ENCODE measurements at regions not wholly inside any gene's neighbourhood (a gene's known extent, or its start where the extent isn't known, plus 50 kb on each side); places are given as distances from the start of the nearest gene placed in this dataset.

DNA sequence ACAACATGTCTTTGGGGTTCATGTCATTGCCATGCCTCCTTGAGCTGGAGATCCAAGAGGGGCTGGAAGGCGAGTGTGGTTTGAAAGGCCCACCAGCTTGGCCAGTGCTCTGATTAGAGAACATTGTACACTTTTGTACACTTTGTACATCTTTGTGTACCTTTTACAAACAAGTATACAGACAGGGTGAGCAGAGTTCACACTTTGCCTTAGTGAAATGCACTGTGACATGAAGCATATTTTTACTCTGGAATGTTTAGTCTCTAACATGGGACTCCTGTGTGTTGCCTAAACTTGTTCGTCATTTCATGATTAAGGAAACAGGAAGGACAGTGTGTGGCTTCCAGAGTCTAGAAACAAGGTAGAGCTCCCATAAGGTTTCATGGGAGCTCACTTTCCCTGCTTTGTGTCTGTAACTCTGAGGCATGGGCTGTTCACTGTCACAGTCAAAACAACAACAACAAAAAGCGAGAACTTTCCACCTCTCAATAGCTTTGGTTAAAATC, 225.8 kb upstream of the SOX4 start:
- H3K4me3 ChIP-seq (ENCODE audit: low read length in 2 of 2): no peak overlapping the region
- no peaks in the 10 kb centered on the region for H3K36me3 ChIP-seq (ENCODE audit: control insufficient read depth in 2 of 2, insufficient read depth in 2 of 2, low read length in 2 of 2)
- H3K27me3 ChIP-seq (ENCODE audit: control insufficient read depth in 2 of 2, insufficient read depth in 2 of 2, low read length in 2 of 2): no peaks in the 10 kb centered on the region
- no peaks in the 10 kb centered on the region for H3K4me1 ChIP-seq (ENCODE audit: control insufficient read depth in 2 of 2, insufficient read depth in 2 of 2, low read length in 2 of 2)
- no peak overlapping the region for H3K27ac ChIP-seq (ENCODE audit: low read depth in 2 of 2, low read length in 2 of 2)
- no peak overlapping the region for H3K9ac ChIP-seq (ENCODE audit: low read depth in 1 of 2, low read length in 2 of 2)
- no peaks in the 10 kb centered on the region for H3K9me3 ChIP-seq (ENCODE audit: control insufficient read depth in 2 of 2, low read length in 2 of 2)

DNA sequence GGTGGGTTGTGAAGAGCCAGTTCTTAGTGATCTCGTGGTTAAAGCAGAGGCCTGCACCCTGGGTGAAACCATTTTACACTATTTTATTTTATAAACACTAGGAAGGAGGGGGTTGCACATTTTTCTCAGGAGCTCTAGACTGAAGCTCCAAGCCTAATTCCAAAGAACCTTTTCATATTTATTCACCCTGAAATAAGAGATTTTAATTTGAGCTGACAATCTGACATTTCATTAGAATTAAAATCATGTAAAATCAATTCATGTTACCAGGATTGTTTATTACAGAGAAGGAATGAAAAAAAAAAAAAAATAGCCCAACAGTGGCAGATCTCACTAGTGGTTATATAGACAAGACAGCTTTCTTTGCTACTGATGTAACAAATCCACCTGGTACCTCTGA, 222.5 kb upstream of the SOX4 start:
- Histone ChIP-seq H3K27ac (ENCODE audit: low read depth in 2 of 2, low read length in 2 of 2) (no peak overlapping the region), H3K9ac (ENCODE audit: low read depth in 1 of 2, low read length in 2 of 2) (no peak overlapping the region), H3K36me3 (ENCODE audit: control insufficient read depth in 2 of 2, insufficient read depth in 2 of 2, low read length in 2 of 2) (no peaks in the 10 kb centered on the region), H3K4me1 (ENCODE audit: control insufficient read depth in 2 of 2, insufficient read depth in 2 of 2, low read length in 2 of 2) (no peaks in the 10 kb centered on the region), H3K27me3 (ENCODE audit: control insufficient read depth in 2 of 2, insufficient read depth in 2 of 2, low read length in 2 of 2) (no peaks in the 10 kb centered on the region), H3K9me3 (ENCODE audit: control insufficient read depth in 2 of 2, low read length in 2 of 2) (no peaks in the 10 kb centered on the region), H3K4me3 (ENCODE audit: low read length in 2 of 2) (no peak overlapping the region)

- Histone ChIP-seq H3K9me3 (ENCODE audit: control insufficient read depth in 2 of 2, low read length in 2 of 2) (no peaks in the 10 kb centered on the region), H3K9ac (ENCODE audit: low read depth in 1 of 2, low read length in 2 of 2) (no peak overlapping the region), H3K27ac (ENCODE audit: low read depth in 2 of 2, low read length in 2 of 2) (no peak overlapping the region), H3K4me1 (ENCODE audit: control insufficient read depth in 2 of 2, insufficient read depth in 2 of 2, low read length in 2 of 2) (no peaks in the 10 kb centered on the region), H3K4me3 (ENCODE audit: low read length in 2 of 2) (no peak overlapping the region), H3K36me3 (ENCODE audit: control insufficient read depth in 2 of 2, insufficient read depth in 2 of 2, low read length in 2 of 2) (no peaks in the 10 kb centered on the region), H3K27me3 (ENCODE audit: control insufficient read depth in 2 of 2, insufficient read depth in 2 of 2, low read length in 2 of 2) (no peaks in the 10 kb centered on the region)
Measured at GRCh38 chr6:21371676-21372171, 221.8 kb upstream of the SOX4 start.

GRCh38 chr6:21375151-21376116, 218.1 kb upstream of the SOX4 start:
- Histone ChIP-seq H3K27me3 (ENCODE audit: control insufficient read depth in 2 of 2, insufficient read depth in 2 of 2, low read length in 2 of 2) (no peaks in the 10 kb centered on the region), H3K4me1 (ENCODE audit: control insufficient read depth in 2 of 2, insufficient read depth in 2 of 2, low read length in 2 of 2) (no peaks in the 10 kb centered on the region), H3K36me3 (ENCODE audit: control insufficient read depth in 2 of 2, insufficient read depth in 2 of 2, low read length in 2 of 2) (no peaks in the 10 kb centered on the region)

GRCh38 chr6:21377356-21377755, 216.2 kb upstream of the SOX4 start:
- Histone ChIP-seq H3K4me1 (ENCODE audit: control insufficient read depth in 2 of 2, insufficient read depth in 2 of 2, low read length in 2 of 2) (no peaks in the 10 kb centered on the region), H3K9me3 (ENCODE audit: control insufficient read depth in 2 of 2, low read length in 2 of 2) (no peaks in the 10 kb centered on the region), H3K36me3 (ENCODE audit: control insufficient read depth in 2 of 2, insufficient read depth in 2 of 2, low read length in 2 of 2) (no peaks in the 10 kb centered on the region), H3K9ac (ENCODE audit: low read depth in 1 of 2, low read length in 2 of 2) (no peak overlapping the region), H3K27ac (ENCODE audit: low read depth in 2 of 2, low read length in 2 of 2) (no peak overlapping the region), H3K27me3 (ENCODE audit: control insufficient read depth in 2 of 2, insufficient read depth in 2 of 2, low read length in 2 of 2) (no peaks in the 10 kb centered on the region), H3K4me3 (ENCODE audit: low read length in 2 of 2) (no peak overlapping the region)

More at GRCh38 chr6:21375151-21376116, 218.1 kb upstream of the SOX4 start:
- Histone ChIP-seq H3K27ac (ENCODE audit: low read depth in 2 of 2, low read length in 2 of 2) (no peak overlapping the region), H3K4me3 (ENCODE audit: low read length in 2 of 2) (no peak overlapping the region), H3K9ac (ENCODE audit: low read depth in 1 of 2, low read length in 2 of 2) (no peak overlapping the region), H3K9me3 (ENCODE audit: control insufficient read depth in 2 of 2, low read length in 2 of 2) (no peaks in the 10 kb centered on the region)

GRCh38 chr6:21381331-21381963, 212.1 kb upstream of the SOX4 start:
- H3K9me3 ChIP-seq (ENCODE audit: control insufficient read depth in 2 of 2, low read length in 2 of 2): no peaks in the 10 kb centered on the region
- no peaks in the 10 kb centered on the region for H3K4me1 ChIP-seq (ENCODE audit: control insufficient read depth in 2 of 2, insufficient read depth in 2 of 2, low read length in 2 of 2)
- no peak overlapping the region for H3K9ac ChIP-seq (ENCODE audit: low read depth in 1 of 2, low read length in 2 of 2)
- no peak overlapping the region for H3K4me3 ChIP-seq (ENCODE audit: low read length in 2 of 2)
- H3K27ac ChIP-seq (ENCODE audit: low read depth in 2 of 2, low read length in 2 of 2): no peak overlapping the region
- H3K27me3 ChIP-seq (ENCODE audit: control insufficient read depth in 2 of 2, insufficient read depth in 2 of 2, low read length in 2 of 2): no peaks in the 10 kb centered on the region
- no peaks in the 10 kb centered on the region for H3K36me3 ChIP-seq (ENCODE audit: control insufficient read depth in 2 of 2, insufficient read depth in 2 of 2, low read length in 2 of 2)

DNA sequence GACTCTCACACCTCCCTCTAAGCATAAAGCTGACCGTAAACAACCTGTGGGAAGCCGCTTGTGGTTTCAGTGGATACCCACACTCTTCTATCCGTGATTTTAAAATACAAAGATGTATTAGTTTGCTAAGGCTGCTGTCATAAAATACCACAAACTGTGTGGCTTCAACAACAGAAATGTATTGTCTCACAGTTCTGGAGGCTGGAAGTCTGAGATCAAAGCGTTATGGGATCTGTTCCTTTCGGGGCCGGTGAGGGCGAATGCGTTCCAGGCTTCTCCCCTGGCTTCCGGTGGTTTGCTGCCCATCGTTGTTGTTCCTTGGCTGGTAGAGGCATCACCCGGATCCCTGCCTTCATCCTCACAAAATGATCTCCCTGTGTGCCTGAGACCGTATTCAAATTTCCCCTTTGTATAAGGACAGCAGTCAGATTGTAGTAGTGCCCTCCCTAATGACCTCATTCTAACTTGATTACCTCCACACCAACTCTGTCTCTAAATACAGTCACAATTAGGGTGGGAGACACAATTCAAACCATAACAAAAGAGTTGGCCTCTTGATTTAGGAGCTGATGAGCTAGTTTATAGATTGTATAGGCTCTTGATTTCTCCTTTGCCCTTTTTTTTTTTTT, 210.6 kb upstream of the SOX4 start:
- H3K9me3 ChIP-seq (ENCODE audit: control insufficient read depth in 2 of 2, low read length in 2 of 2): no peaks in the 10 kb centered on the region
- H3K36me3 ChIP-seq (ENCODE audit: control insufficient read depth in 2 of 2, insufficient read depth in 2 of 2, low read length in 2 of 2): no peaks in the 10 kb centered on the region
- no peaks in the 10 kb centered on the region for H3K4me1 ChIP-seq (ENCODE audit: control insufficient read depth in 2 of 2, insufficient read depth in 2 of 2, low read length in 2 of 2)
- H3K9ac ChIP-seq (ENCODE audit: low read depth in 1 of 2, low read length in 2 of 2): no peak overlapping the region
- H3K27me3 ChIP-seq (ENCODE audit: control insufficient read depth in 2 of 2, insufficient read depth in 2 of 2, low read length in 2 of 2): no peaks in the 10 kb centered on the region
- H3K27ac ChIP-seq (ENCODE audit: low read depth in 2 of 2, low read length in 2 of 2): no peak overlapping the region
- H3K4me3 ChIP-seq (ENCODE audit: low read length in 2 of 2): no peak overlapping the region

DNA sequence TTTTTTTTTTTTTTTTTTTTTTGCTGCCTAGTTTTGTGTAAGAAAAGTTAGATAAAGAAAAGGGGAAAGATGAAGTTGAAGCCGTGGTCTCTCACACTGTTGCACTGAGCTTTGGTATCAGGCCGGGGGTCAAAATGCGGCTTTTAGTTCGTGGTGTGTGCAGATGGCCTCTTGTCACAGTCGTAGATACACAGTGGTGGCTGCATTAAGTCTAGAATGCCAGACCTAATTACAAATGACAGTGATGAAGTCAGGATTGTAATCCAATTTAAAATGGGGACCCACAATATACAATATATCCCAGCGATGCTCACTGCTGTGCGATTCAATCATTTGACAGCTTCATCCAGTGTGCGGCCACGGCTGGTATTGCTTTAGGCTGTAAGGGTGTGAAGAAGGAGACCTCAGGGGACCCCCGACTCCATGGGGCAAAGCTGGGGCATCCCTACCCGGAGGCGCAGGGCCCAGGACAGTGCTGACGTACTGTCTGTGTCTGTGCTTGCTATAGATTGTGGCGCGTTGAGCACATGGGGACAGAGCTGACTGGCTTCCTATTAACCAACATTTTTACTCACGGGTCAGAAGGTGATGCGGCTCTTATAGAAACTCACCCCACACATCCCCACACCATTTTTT, 210.0 kb upstream of the SOX4 start:
- Histone ChIP-seq H3K27ac (ENCODE audit: low read depth in 2 of 2, low read length in 2 of 2) (no peak overlapping the region), H3K36me3 (ENCODE audit: control insufficient read depth in 2 of 2, insufficient read depth in 2 of 2, low read length in 2 of 2) (no peaks in the 10 kb centered on the region), H3K9ac (ENCODE audit: low read depth in 1 of 2, low read length in 2 of 2) (no peak overlapping the region), H3K27me3 (ENCODE audit: control insufficient read depth in 2 of 2, insufficient read depth in 2 of 2, low read length in 2 of 2) (no peaks in the 10 kb centered on the region), H3K4me1 (ENCODE audit: control insufficient read depth in 2 of 2, insufficient read depth in 2 of 2, low read length in 2 of 2) (no peaks in the 10 kb centered on the region), H3K4me3 (ENCODE audit: low read length in 2 of 2) (no peak overlapping the region), H3K9me3 (ENCODE audit: control insufficient read depth in 2 of 2, low read length in 2 of 2) (no peaks in the 10 kb centered on the region)

GRCh38 chr6:21384216-21384615, 209.3 kb upstream of the SOX4 start:
- Histone ChIP-seq H3K4me3 (ENCODE audit: low read length in 2 of 2) (no peak overlapping the region), H3K36me3 (ENCODE audit: control insufficient read depth in 2 of 2, insufficient read depth in 2 of 2, low read length in 2 of 2) (no peaks in the 10 kb centered on the region), H3K9me3 (ENCODE audit: control insufficient read depth in 2 of 2, low read length in 2 of 2) (no peaks in the 10 kb centered on the region), H3K27me3 (ENCODE audit: control insufficient read depth in 2 of 2, insufficient read depth in 2 of 2, low read length in 2 of 2) (no peaks in the 10 kb centered on the region), H3K9ac (ENCODE audit: low read depth in 1 of 2, low read length in 2 of 2) (no peak overlapping the region), H3K27ac (ENCODE audit: low read depth in 2 of 2, low read length in 2 of 2) (no peak overlapping the region), H3K4me1 (ENCODE audit: control insufficient read depth in 2 of 2, insufficient read depth in 2 of 2, low read length in 2 of 2) (no peaks in the 10 kb centered on the region)
